NCI-H774 (cell line): ENCODE measurements at regions not wholly inside any gene's neighbourhood (a gene's known extent, or its start where the extent isn't known, plus 50 kb on each side); places are given as distances from the start of the nearest gene placed in this dataset.

ENCODE experiments used
- DNase-seq: peaks from one replicate; lab custom pipeline; 2025; lab: John Stamatoyannopoulos, UW

DNA sequence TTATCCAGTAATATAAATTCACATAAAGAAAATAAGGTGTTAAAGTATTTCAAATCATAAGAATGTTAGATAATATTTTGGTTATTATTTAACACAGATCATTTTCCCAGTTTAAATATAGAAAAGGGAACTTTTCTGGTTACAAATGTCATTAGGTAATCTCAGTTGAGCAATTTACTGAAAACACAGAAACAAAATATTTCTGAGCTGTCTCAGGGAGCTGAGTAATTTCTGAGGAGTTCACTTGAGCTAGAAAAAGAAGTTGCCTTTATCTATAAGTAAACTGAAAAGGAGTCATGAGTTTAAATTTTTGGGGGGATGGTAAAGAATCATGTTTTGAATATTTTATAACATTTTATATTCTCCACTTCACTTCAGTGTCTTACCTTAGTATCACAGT is 855.4 kb upstream of the ARPP21 start:
- no peak for DNase-seq

DNA sequence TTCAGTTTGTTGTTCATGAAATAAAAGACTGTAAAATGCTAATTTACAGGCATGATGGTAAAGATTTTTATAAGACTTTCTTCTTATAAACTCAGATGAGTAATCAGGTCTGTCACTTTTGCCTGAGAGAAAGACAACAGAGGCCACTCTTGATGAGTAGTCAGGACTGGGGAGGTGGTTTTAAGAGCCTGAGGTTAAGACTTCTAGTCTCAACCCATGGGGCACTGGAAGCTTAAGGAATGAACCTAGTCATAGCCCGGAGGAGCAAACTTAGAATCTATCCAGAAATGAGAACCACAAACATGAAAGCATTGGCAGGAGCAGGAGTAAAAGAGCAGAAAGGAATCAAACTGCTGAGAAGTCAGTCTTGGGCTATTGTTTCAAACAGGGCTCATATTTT is 846.3 kb upstream of the ARPP21 start:
- DNase-seq = no peak

DNA sequence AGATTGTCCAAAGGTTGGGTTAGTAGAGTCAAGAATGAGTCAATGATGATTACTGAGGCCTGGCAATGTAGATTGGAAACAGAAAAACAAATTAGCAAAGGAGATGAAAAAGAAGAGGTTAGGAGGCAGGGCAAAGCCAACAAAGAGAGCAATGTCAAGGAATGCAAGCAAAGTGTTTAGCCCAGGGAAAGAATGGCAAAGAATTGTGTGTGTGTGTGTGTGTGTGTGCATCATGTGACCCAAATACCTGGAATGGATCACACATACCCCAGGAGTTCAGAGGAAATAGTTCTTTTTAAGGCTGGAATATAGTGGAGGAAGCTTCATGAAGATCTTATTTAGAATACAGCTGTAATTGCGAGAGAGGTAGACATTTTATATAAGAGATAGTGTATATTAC is 831.7 kb upstream of the ARPP21 start:
- DNase-seq = no peak

DNA sequence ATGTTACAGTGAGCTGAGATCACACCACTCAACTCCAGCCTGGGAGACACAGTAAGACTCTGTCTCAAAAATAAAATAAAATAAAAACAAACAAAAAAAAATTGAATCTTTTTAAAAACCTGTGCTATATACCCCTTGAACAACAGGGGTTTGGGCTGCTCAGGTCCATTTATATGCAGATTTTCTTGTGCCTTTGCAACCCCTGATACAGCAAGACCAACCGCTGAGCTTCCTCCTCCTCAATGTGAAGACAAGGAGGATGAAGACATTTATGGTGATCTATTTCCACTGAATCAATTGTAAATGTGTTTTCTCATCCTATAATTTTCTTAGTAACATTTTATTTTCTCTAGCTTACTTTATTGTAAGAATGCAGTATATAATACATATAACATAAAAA is 831.0 kb upstream of the ARPP21 start:
- no peak for DNase-seq

DNA sequence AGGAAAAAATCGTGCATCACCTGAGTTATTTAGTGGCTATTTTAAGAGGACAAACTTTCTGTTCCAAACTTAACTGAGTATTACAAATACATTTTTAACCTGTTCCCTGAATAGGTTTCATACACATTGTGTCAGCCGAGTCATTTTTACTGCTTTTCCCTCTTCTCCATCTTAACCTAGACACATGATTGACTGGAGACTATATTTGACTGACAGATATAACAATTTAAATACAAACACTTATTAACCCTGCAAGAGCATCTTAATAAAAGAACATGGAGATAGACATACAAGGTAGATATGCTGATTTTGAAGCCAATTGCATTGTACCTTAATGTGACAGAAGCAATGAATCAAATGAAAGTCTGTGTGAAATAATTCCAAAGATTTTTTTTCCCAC is 810.5 kb upstream of the ARPP21 start:
- DNase-seq = no peak

DNA sequence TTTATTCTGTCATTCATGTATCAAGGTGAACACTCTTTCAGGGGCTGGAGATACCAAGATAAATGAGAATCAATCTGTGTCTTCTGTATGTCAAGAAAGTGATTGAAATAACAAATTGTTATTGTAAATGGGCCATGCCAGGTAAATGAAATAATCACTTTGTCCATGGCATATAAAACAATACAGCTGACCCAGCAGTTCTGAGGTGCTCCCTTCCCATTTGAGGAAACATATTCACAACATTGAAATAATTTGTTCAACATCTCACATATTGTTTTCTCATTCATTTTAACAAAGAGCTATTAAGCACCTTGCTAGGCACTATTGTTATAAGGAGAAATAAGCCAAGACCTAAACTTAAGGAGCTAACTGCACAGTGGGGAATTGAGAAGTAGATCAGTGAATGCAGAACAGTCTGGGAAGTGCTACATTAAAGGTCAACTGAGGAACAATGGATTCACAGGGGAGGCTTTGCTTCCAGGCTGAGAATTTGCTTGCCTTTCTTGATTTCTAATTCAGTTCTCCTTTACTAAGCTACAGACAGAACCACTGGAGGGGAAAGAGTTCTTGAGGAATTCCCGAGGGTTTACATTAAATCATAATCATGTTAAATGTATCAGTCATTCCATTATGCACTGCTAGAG is 806.3 kb upstream of the ARPP21 start:
- no peak for DNase-seq

DNA sequence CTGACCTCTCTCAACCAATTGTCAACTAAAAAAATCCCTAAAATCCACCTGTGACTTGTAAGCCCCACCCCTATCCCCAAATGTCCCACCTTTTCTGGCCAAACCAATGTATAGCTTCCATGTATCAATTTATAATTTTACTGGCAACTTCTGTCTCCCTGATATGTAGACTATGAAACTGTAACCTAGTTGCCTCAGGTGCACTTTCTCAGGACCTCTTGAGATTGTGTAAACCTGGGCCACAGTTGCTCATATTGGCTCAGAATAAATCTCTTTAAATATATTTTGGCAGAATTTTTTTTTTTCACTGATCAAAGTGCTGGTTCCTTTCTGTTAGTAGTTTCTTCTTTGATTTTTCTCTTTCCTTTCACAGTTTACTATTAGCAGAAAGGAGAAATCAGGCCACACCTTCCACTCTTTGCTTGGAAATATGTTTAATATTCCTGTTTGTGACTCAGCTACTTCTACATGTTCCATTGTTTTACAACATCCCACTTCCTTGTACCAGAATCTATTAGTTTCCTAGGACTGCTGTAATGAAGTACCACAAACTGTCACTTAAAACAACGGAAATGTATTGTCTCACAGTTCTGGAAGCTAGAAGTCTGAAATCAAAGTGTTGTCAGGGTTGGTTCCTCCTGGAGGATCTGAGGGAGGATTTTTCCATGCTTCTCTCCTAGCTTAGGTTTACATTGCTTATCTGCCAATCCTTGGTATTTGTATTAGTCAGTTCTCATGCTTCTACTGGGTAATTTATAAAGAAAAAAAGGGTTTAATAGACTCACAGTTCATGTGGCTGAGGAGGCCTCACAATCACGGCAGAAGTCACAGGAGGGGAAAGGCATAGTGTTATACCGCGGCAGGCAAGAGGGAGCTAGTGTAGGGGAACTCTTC is 801.2 kb upstream of the ARPP21 start:
- DNase-seq = no peak

DNA sequence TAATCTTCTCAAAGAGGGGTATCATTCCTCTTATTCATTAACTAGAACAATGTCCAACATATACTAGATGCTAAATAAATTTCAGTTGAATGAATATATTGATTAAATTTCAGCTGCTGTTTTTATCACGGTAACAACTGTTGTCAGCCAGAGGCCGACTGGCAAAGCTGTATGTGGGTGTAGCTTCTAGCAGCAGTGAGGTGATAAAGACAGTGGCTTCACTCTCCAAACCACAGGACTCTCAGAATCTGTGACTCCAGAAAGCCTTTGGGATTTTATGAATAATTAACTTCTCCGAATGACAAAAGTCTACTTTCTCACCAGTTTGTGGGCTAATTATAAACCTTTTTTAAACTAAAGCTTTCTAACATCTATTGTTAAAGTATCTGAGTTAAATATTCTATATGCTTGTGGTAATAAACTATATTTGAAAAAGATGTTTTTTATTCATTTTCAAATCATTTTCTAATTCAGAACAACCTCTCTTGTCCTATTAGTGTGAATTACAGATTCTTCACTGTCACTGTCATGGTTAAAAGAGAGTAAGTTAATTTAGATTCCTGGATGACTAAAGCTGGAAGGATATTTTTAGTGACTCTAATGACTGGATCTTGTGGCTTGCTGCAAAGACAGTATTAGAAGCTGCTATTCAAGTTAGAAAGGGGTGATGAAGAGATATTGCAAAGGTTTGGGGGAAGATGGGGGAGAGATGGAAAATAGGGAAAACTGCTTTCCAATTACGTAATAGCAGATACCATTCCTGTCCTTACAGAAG is 796.4 kb upstream of the ARPP21 start:
- DNase-seq = no peak

DNA sequence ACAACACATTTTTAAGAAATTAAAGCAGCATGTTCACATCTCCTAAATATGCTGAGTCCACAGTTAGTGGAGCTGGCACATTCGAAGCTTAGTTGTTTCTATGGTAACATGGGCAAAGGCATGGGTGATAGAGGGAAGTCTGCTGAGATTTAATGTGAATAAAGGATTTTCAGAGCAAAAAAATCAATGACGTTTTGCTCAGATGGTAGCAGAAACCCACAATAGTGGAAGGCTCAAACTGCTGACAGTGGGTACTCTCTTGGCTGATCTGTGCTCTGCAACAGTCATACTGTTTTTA is 795.1 kb upstream of the ARPP21 start:
- DNase-seq = no peak

DNA sequence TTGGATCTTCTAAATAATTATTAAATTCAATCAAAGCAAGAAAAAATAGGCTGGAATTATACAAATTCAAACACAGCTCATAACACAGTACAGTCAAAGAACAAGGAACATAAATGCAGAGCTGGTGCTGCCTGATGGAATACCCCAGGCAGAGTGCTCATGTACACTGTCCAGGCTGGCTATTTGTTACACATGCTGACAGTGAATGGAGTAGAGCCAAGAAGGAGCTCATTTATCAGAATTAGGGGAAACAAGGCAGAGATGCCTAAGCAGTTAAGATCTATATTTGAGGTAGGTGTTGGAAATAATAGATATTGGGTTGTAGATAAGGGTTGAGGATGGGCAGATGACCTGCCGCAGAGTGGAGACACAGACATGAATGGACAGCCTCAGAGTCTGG is 788.2 kb upstream of the ARPP21 start:
- DNase-seq = no peak

DNA sequence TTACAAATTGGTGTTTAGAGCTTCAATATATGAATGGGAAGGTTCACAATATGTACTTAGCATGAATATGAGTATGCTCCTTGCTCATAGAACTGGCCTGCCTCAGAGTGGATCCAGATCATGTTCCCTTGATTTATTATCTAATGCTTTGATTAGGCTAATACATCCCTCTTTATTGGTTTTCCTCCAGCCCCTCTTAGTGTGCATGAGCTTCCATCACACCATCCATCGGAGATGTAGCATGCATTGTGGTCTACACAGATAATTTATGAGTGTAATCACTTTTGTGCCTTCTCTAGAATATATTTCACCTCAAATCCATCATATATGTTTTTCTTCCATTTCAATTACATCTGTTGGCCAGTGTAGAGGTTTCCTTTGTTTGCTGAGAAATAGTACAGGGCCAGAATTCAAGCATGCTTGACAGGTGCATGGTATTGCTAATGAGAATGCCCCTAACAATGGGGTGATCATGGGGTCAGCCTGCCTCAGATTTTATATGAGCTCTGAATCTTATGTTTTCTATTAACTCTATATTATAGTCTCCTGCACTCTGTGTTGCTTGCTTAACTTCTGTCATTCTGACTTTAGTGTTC is 786.4 kb upstream of the ARPP21 start:
- DNase-seq = no peak

DNA sequence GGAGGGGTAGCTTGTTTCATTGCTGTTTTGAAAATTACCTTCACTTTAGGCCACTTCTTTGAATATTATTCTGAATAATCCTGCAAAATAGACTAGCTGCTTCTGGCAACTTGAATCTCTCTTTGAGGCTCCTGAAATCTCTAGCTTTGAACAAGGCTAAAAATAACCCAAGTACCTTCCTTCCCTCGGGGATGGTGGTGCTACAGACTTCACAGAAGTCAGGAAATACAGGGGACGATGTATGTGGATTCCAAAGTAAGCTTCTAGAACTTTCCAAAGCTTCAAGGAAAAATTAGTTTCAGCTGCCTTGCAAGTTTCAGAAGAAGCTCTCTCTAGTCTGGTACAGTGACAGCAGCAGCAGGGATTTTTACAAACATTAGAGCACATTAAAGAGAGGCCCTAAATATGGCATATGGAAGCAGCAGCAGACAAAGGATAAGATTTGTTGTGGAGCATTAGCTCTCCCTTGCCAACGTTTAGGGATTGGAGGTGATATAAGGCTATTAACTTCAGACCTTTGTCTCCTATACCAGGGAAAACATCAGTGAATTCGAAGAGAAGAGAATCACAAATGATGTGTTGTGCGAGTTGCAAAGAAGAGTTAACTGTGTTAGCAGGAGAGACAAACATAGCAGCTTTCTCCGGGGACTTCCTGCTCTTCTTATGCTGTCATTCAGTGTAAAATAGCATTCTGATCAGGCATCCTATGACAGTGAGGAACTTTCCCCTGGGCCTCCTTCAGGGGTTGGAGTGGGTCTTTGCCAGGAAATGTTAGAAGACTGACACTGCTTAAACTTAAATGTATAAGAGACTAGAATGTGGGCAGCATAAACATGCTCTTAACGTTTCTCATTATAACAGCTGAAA is 783.0 kb upstream of the ARPP21 start:
- DNase-seq = no peak

DNA sequence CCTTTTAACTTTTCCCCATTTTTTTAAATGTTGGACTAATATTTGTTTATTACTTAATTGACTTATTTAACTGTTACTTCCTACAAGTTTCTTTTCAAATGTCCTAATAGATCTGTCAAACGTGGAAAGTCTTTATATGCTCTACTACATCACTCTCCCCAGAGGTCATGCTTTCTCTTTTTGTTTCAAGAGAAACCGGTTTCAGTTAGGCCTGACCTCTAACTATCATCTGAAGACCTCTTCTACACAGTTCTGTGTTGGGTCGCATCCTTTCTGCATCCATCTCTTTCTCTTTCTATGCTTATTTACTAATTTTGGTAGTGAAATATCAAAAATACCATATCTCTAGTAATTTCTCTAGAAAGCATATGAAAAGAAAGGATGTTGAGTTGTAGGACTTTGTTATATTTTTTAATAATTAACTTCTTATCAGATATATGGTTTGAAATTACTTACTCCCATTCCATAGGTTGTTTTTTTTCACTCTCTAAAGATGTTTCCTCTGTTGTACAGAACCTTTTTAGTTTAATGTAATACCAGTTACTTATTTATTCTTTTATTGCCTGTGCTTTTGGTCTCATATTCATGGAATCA is 781.2 kb upstream of the ARPP21 start:
- no peak for DNase-seq

DNA sequence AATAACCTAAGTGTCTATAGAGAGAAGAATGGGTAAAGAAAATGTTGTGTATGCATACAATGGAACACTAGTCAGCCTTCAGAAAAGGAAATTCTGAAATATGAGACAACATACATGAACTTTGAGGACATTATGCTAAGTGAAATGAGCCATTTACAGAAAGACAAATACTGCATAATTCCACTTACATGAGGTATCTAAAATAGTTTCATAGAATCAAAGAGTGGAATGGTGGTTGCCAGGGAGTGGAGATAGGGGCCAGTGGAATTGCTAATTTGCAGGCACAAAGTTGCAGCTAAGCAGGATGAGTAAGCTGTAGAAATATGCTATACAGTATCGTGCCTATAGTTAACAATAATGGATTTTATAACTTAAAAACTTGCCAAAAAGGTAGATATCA is 779.6 kb upstream of the ARPP21 start:
- no peak for DNase-seq

DNA sequence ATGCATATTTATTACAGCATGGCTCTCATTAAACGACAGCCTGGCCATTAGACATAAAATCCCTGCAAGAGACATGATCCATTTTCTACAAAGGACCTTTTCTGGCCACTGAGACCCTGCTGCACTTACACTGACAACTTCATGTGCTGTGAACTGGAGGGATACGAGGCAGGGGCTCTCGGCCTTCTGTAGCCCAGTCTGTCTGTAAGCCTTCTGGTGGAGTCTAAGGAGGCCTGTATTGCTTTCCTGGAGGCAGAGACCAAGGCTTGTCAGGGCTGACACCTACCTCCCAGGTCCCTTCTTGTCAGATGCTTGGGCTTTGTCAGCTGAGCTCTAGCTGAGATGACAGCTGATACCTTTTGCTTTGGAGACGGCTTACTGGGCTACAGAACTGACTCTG is 776.9 kb upstream of the ARPP21 start:
- DNase-seq = no peak

DNA sequence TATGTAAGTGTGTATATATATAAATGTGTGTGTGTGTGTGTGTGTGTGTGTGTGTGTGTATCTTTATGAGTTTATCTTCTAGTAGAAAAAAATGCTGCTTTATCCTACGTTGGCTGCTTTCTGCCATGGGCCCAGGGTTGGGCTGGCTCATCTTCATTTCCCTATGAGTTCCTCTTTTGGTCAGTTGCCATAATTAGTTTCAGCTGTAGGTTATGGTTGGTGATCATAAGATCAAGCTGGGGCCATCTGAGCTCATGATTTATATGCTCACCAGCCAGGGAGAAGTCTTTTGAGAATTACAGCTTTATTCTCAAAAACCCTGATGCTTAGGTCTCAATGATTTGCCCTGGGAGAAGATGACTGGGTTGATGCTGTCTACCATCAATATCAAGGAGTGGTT is 775.8 kb upstream of the ARPP21 start:
- DNase-seq = no peak

DNA sequence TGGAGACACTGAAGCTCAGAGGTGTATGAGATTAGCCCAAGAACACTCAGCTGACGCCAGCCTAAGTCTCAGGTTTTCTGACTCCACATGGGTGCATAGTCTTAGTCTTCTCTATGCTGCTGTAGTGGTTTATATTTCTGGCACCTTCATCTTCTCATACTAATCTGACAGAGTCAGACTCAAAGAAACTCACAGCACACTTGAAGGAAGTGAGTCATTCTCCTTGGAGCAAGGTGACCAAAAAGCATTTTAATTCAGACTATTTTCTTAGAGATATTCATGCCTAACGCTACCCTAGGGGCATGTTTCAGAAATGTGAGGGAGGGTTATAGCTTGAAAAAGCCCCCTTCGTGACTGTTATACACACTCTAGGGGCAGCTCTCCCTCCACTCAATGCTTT is 775.3 kb upstream of the ARPP21 start:
- no peak for DNase-seq

DNA sequence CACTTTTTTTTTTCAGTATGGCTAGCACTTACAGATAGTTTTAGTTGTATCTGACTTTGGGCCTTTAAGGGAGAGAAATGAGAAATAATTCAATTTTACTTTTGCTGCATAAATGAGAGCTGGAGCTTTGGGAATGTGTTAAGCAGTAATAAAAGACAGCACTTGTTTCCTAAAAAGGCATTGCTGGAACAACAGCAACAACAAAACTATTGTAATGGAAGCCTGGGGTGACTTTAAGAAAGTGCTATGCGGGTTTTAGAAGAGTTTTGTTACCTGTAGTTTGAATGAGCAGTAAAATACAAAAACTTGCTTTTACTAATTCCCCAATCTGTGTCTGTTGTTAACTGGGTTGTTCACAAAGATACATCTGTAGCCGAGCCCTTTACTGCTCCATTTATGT is 774.0 kb upstream of the ARPP21 start:
- no peak for DNase-seq

DNA sequence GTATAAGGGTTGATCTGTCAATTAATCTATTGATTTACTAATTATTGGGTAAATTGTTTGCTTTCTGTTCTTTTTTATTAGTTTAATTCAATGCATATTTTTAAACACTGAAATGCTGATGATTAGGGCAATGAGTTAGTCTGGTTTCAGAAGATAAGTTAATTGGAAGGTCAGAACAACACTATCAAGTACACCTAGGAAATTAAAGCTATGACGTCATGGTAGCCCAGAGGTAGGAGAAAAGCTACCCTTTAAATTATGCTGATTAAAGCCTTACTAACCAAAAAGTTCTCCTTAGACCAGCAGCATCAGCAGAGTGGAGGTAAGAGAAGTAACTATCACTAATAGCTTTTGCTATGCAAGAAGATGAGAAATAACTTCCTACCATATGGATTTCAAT is 770.4 kb upstream of the ARPP21 start:
- DNase-seq = no peak

DNA sequence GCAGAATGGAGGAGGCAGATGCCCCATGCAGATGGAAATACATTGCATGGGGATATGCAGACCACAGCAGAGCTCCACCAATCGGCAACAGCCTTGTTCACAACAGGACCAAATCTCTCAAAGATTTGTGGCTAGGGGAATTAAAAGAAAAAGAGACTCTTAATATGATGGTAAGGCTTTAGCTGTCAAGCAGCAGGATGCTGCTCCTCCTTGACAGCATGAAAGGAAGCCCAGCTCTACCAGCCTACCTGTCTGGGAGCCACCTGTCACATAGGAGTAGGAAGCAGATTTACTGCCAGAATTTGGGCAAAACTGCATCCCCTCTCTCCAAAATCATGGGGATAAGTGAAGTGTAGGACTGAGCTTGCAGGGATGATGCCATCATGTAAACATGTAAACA is 769.6 kb upstream of the ARPP21 start:
- DNase-seq = no peak

DNA sequence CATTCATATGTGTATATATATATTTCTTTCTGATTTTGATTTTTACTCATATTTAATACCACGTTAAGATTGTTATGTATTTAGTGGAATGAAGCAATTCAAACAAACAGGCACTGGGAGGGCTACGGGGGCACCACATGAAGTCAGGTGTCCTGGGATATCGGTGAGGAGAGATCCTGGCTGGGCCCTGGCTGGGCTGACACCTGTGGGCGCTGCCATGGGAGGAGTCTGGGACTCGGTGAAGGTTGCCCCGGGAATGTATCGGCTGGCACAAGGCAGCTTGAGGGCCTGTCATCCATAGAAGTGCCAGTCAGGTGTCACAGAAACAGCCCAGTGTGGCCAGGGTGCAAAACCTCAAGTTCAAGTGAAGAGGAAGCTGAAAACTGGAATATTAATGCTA is 766.9 kb upstream of the ARPP21 start:
- no peak for DNase-seq
